AG08396 (cell line): ENCODE measurements at regions not wholly inside any gene's neighbourhood (a gene's known extent, or its start where the extent isn't known, plus 50 kb on each side); places are given as distances from the start of the nearest gene placed in this dataset.
"Not testable (repeated sequence)": the region's sequence is repeated elsewhere in the genome, so short reads cannot be mapped to it uniquely, and the experiment has no call there.

Source experiments
- DNase-seq: peaks from one replicate; pipeline ENCODE4 v3.0.0; 2012; ENCODE audit warnings: low spot score, mixed read lengths

DNA sequence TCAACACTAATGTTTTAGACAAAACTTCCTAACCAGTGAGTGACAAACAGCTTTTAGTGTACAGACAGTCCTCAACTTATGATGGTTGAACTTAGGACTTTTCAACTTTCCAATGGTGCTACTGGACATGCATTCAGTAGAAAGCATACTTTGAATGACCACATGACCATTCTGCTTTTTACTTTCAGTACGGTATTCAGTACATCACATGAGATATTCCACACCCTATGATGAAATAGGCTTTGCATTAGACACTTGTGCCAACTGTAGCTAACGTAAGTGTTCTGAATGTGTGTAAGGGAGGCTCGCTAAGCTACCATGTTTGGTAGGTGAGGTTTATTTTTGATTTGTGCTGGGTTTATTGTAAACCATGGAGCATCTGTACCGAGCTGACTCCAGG, 113.7 kb downstream of the WNT7A start:
- no peak for DNase-seq

DNA sequence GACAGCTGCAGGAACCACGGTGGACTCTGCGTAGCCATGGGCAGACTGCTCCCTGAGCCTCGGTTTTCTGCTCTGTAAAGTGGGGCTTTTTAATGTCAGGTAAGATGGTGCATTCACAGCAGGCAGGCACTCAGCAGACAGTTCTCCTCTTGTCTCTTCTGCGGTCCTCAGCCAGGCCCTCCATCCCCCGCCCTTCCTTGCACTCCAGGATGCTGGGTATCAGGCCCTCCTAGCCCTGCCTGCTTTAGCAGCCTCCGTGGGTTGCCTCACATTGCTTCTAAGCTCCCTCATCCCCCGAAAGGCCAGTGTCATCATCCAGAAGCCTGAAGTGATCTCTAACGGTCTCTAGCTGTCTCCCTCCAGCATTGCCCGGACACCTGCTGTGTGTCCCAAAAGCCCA, 115.7 kb downstream of the WNT7A start:
- DNase-seq: no peak

GRCh38 chr3:13762906-13763305, 117.0 kb downstream of the WNT7A start:
- no peak for DNase-seq

- DNase-seq: no peak
These were observed 129.1 kb downstream of the WNT7A start for GRCh38 chr3:13750731-13751130.

GRCh38 chr3:13750215-13750614, 129.7 kb downstream of the WNT7A start:
- no peak for DNase-seq

DNA sequence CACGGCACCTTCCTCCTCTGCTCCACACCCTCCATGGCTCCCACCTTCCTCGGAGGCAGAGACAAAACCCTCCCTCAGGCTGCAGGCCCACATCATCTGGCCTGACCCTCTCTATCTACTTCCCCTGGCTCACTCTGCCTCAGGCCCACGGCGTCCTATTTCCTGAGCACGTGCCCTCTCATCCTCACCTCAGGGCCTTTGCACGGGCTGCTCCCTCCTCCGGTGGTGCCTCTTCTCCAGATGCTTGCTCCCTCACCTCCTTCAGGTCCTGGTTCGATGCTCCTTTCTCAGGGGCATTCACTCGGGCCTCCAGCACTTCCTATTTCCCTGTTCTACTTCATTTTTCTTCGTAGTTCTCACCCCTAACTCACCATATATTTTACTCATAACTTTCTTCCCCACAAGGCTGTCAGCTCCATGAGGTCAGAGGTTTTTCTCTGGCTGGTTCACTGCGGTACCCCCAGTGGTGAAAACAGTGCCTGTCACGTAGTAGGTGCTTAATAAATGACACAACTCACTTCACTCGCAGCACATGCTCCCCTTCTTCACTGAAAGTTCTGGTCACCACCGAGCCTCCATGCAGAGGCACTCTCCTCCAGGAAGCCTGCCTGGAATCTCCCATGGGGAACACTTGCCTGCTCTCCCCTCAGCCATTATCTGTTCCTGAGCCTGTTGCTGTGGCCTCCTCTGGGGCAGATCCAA, 130.7 kb downstream of the WNT7A start:
- no peak for DNase-seq

DNA sequence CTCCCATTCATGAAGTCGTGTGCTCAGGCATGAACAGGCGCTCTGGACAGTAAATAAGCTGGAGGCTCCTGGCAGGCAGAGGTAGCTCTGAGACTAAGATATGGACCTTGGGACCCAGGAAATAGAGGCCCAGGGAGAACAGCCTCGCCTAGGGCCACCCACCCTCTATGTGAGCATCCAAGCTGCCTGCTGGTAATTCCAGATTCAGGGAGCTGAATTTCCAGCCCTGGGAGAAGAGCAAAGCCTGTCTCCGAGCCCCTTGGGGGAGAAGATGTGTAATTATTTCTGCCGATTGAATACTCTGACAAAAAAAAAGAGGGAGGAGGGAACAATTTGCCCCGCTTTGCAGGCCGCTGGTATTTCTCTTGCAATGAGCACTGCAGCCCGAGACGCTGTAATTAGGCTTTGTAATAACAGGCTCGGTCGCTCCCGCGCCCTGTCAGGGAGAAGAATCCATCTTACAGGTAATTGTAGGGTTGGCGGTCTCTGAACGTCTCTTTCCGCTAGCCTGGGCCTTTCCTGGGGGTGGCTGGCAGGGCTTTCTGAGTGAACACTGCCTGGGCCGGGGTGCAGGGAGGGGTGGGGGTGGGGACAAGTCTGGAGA, 131.5 kb downstream of the WNT7A start:
- no peak for DNase-seq

GRCh38 chr3:13747627-13748026, 132.2 kb downstream of the WNT7A start:
- DNase-seq: no peak

DNA sequence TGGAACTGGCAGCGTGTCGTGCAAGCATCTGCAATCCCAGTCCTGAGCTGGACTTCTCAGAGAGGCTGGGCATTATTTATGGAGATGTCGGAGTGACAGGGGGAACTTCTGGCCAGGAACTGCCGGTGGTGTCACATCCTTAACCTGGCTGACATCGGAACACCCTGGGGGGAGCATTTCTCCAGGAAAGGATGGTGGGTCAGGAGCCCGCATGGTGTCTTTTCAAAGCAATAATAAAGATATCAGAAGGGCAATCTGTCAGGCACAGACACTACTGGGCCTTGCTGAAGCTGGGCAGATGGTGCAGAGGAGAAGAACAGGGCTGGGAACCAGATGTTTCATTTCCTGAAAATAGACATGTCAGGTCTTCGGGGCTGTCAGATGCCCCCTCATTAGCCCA, 133.5 kb downstream of the WNT7A start:
- no peak for DNase-seq

DNA sequence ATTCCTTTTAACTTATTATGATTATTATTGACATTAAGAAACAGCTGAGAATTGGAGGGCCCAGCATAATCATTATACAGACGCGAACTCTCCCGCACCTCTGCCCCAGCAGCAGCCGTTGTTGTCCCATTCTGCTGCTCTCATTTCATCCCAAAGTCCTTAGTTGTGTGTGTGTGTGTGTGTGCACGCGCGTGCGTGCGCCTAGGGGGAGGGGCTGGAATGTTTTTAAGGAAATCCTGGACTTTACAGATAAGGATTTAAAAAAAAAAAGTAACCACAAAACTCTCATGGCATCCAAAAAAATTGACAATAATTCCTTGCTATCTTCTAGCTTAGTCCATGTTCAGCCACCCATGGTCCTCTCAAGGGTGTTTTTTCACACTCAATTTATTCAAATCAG, 134.2 kb downstream of the WNT7A start:
- no peak for DNase-seq

DNA sequence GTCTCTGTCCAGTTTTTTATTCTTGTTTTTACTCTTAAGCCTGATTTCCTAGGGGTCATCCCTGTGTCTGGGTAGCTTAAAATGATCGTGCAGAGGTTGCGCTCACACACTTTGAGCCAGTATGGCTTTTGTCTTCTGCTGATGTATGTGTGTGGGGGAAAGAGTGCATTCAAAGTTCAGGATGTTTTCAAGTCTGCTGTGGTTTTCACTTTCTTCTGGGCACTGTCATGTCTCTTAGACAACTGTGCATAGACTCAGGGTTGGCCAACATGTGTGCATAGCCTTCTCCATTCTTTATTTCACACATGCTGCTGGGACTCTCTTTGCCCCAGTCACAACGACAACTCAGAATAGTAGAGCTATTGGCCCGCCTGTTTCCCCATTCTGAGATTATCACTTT, 139.1 kb downstream of the WNT7A start:
- DNase-seq: no peak

- not testable (repeated sequence) for DNase-seq
These were observed 146.1 kb downstream of the WNT7A start for GRCh38 chr3:13733726-13734125.

GRCh38 chr3:13728487-13728886, 151.4 kb downstream of the WNT7A start:
- no peak for DNase-seq

- DNase-seq: no peak
These were observed 152.0 kb downstream of the WNT7A start for GRCh38 chr3:13727890-13728289.

- no peak for DNase-seq
These were observed 156.1 kb downstream of the WNT7A start for GRCh38 chr3:13723676-13724207.

DNA sequence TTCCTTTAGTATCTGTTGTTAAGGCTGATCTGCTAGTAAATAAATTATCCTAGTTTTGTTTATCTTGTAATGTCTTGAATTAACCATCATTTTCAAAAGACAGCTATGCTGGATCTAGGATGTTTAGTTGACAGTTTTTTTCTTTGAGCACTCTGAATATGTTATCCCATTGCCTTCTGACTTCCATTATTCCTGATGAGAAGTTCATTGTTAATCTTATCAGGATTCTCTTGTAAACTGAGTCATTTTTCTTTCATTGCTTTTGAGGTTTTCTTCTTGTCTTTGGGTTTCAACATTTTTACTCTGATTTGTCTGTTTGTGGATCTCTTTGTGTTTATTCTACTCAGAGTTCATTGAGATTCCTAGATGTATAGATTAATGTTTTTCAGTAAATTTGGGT, 157.7 kb downstream of the WNT7A start:
- no peak for DNase-seq

DNA sequence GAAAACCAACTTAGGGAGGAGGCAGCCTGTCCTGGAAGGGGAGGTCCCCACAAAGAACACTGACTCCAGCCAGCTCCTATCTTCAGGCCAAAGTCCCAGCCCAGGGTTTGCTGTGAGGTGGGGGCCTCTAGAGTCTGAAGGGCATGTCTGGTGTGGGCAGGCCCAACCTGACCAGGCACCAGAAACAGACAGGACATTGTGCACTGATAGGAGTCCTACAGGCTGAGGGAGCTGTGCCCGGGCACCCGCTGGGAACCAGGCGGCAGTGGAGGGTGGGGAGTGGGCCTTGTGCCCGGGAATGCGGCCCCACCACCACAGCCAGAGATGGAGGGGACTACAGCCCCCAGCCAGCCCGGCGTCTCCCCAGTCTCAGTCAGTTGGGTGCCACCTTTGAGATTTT, 161.4 kb downstream of the WNT7A start:
- peak; percentile 4 for DNase-seq

DNA sequence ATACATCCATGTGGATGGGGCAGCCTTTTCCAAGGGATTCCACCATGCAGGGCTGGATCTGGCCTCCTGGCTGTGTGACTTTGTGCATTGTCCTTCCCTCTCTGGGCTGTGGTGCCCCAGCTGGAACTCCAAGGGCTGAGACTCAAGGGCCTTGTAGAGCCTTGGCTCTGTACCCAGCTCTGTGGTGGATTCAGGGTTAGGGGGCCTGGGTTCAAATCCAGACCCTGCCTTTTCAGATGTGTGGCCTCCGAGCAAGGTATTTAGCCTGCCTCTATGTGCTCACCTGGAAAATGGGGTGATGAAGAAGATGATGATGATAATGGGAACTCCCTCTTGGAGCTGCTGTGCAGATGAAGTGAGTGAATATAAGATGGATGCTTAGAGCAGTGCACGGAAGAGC, 161.9 kb downstream of the WNT7A start:
- peak; percentile 2 for DNase-seq

GRCh38 chr3:13717222-13717895, 162.5 kb downstream of the WNT7A start:
- DNase-seq: peak; percentile 1

DNA sequence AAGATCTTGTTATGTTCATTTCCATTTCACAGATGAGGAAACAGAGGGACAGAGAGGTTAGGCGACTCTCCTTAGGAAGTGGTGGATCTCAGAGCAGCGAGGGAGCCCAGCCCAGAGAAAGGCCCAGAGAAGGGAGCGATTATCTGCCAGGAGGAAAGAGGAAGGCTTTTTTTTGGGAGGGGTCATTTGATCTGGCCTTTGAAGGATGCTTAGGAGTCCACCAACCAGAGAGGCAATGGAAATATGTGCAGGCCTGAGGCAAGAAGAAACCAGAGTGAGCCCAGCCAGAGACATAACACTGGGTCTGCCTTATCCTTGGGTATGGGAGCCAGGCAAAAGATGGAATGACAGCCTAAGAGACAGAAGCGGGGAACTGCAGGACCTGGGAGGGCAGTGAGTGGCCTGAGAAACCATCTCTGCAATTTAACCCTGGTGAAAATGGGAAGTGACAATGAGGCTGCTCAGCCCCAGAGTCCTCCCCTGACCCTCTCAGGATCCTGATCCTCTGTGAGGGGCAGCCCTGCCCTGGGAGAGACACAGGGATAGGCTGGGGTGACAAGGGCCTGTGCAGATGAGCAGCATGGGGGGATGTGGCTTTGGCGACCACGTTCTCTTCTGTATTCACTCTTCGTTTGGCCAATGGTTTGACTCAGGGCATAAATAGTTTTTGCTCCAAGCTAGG, 163.2 kb downstream of the WNT7A start:
- DNase-seq: peak; percentile 2

DNA sequence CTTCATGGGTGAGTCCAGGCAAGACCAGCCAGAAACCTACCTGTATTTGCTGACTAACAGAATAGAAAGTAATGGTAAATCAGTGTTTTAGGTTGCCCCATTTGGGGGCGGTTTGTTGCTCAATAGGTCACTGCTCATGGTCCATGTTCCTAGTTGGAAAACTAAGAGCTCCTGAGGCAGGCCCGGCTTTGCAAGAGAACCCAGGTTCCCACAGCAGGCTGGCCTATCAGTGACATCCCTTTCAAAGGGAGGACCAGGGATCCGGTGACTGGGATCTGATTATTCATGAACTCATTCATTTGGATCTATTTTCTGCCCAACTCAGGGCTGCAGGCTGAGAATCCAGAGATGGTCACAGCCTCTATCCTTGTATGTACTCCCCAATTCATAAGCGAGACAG, 163.9 kb downstream of the WNT7A start:
- no peak for DNase-seq

GRCh38 chr3:13715167-13715954, 164.5 kb downstream of the WNT7A start:
- DNase-seq: no peak
